ENCODE measurements at regions not wholly inside any gene's neighbourhood (a gene's known extent, or its start where the extent isn't known, plus 50 kb on each side); places are given as distances from the start of the nearest gene placed in this dataset.

GRCh38 chr5:103355579-103355978, 97.0 kb downstream of the MACIR start:
- TF ChIP-seq POLR2AphosphoS5 (IDR thresholded peaks at IDR 0.05; ENCODE audit: low read depth, low read length) (no peak), BACH1 (IDR thresholded peaks at IDR 0.05; ENCODE audit: low read length) (no peak), MAX (IDR thresholded peaks at IDR 0.05) (no peak), POLR2A (IDR thresholded peaks at IDR 0.05; ENCODE audit: control extremely low read depth in 1 of 2, low read depth in 2 of 2, low read length in 2 of 2) (no peak), BCL11A (IDR thresholded peaks at IDR 0.05; ENCODE audit: low read depth in 2 of 2, low read length in 2 of 2) (no peak)
- TF ChIP-seq, protein P1, sequence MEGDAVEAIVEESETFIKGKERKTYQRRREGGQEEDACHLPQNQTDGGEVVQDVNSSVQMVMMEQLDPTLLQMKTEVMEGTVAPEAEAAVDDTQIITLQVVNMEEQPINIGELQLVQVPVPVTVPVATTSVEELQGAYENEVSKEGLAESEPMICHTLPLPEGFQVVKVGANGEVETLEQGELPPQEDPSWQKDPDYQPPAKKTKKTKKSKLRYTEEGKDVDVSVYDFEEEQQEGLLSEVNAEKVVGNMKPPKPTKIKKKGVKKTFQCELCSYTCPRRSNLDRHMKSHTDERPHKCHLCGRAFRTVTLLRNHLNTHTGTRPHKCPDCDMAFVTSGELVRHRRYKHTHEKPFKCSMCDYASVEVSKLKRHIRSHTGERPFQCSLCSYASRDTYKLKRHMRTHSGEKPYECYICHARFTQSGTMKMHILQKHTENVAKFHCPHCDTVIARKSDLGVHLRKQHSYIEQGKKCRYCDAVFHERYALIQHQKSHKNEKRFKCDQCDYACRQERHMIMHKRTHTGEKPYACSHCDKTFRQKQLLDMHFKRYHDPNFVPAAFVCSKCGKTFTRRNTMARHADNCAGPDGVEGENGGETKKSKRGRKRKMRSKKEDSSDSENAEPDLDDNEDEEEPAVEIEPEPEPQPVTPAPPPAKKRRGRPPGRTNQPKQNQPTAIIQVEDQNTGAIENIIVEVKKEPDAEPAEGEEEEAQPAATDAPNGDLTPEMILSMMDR (IDR thresholded peaks at IDR 0.05; ENCODE audit: control extremely low read depth in 1 of 3, insufficient read depth in 1 of 3, low read depth in 1 of 3, low read length in 3 of 3), result no peak
